NCI-H2196 (cell line): ENCODE measurements at regions not wholly inside any gene's neighbourhood (a gene's known extent, or its start where the extent isn't known, plus 50 kb on each side); places are given as distances from the start of the nearest gene placed in this dataset.

Source experiments
- DNase-seq: peaks from one replicate; lab custom pipeline; 2025; ENCODE audit not compliant: unreplicated experiment; lab: John Stamatoyannopoulos, UW

GRCh38 chr20:60466687-60467022 is 508.4 kb downstream of the CDH26 start:
- no peak for DNase-seq

GRCh38 chr20:60467078-60467477 is 508.9 kb downstream of the CDH26 start:
- DNase-seq, result no peak

GRCh38 chr20:60467771-60468170 is 509.5 kb downstream of the CDH26 start:
- no peak for DNase-seq

- no peak for DNase-seq
Observed at GRCh38 chr20:60469829-60470228, 511.6 kb downstream of the CDH26 start.

- no peak for DNase-seq
Observed at GRCh38 chr20:60470366-60470765, 512.1 kb downstream of the CDH26 start.

- DNase-seq, result no peak
Observed at GRCh38 chr20:60473211-60473610, 515.0 kb downstream of the CDH26 start.

GRCh38 chr20:60474385-60474910 is 516.2 kb downstream of the CDH26 start:
- no peak for DNase-seq

- DNase-seq, result no peak
Observed at GRCh38 chr20:60476045-60476444, 517.8 kb downstream of the CDH26 start.

- no peak for DNase-seq
Observed at GRCh38 chr20:60477958-60478357, 519.7 kb downstream of the CDH26 start.

GRCh38 chr20:60478533-60478932 is 520.3 kb downstream of the CDH26 start:
- DNase-seq, result no peak

GRCh38 chr20:60480950-60481742 is 522.9 kb downstream of the CDH26 start:
- no peak for DNase-seq

GRCh38 chr20:60481743-60482133 is 523.5 kb downstream of the CDH26 start:
- no peak for DNase-seq

- DNase-seq, result no peak
Observed at GRCh38 chr20:60482221-60483008, 524.2 kb downstream of the CDH26 start.

- DNase-seq, result no peak
Observed at GRCh38 chr20:60483371-60483770, 525.1 kb downstream of the CDH26 start.

- no peak for DNase-seq
Observed at GRCh38 chr20:60484316-60484715, 526.1 kb downstream of the CDH26 start.

GRCh38 chr20:60485012-60485760 is 527.0 kb downstream of the CDH26 start:
- no peak for DNase-seq

- DNase-seq, result no peak
Observed at GRCh38 chr20:60486315-60486714, 528.1 kb downstream of the CDH26 start.

- DNase-seq, result no peak
Observed at GRCh38 chr20:60486937-60487336, 528.7 kb downstream of the CDH26 start.

GRCh38 chr20:60490217-60491050 is 532.2 kb downstream of the CDH26 start:
- no peak for DNase-seq

- DNase-seq, result no peak
Observed at GRCh38 chr20:60491051-60491581, 532.9 kb downstream of the CDH26 start.
